ENCODE measurements at regions not wholly inside any gene's neighbourhood (a gene's known extent, or its start where the extent isn't known, plus 50 kb on each side); places are given as distances from the start of the nearest gene placed in this dataset.

- no peak for TF ChIP-seq EZH2 (IDR thresholded peaks at IDR 0.05; ENCODE audit: insufficient read depth, poor library complexity, severe bottlenecking)
- TF ChIP-seq EZH2phosphoT487 (IDR thresholded peaks at IDR 0.05; ENCODE audit: insufficient read depth, low read depth), result no peak
Observed at GRCh38 chr3:180097626-180098025, 60.9 kb upstream of the PEX5L start.
